WTC11 (cell line): ENCODE measurements at regions not wholly inside any gene's neighbourhood (a gene's known extent, or its start where the extent isn't known, plus 50 kb on each side); places are given as distances from the start of the nearest gene placed in this dataset.

Experiments
- ATAC-seq: fragments of 200-7000 bp; cut with Tn5 transposase; 2 replicates; pipeline ENCODE4 v1.10.0; 2021; ENCODE audit warnings: mild to moderate bottlenecking, moderate library complexity
- CTCF ChIA-PET: fragments of 300-600 bp; sonication (Branson Sonifier 250); formaldehyde crosslinking; loops from one replicate; lab custom pipeline; 2021; ENCODE audit warnings: antibody characterized with exemption; lab: Charles Lee
- POLR2A ChIA-PET: fragments of 350-600 bp; sonication (Branson Sonifier 250); formaldehyde crosslinking; loops from one replicate; lab custom pipeline; 2021; ENCODE audit warnings: antibody characterized with exemption; lab: Charles Lee
- DNase-seq: peaks from one replicate; pipeline ENCODE4 v3.0.0; 2021; ENCODE audit warnings: low spot score
- H3K27ac Mint-ChIP-seq: 2 replicates; pipeline ENCODE4 v1.8.0; 2021; ENCODE audit warnings: mixed read lengths
- H3K27me3 Mint-ChIP-seq: 2 replicates; pipeline ENCODE4 v1.8.0; 2021; ENCODE audit warnings: low read depth, mild to moderate bottlenecking, moderate library complexity, mixed read lengths
- H3K36me3 Mint-ChIP-seq: 2 replicates; pipeline ENCODE4 v1.8.0; 2021; ENCODE audit warnings: mixed read lengths
- H3K4me1 Mint-ChIP-seq: 2 replicates; pipeline ENCODE4 v1.8.0; 2022; ENCODE audit warnings: mixed read lengths
- H3K4me3 Mint-ChIP-seq: 2 replicates; pipeline ENCODE4 v1.8.0; 2021; ENCODE audit warnings: mild to moderate bottlenecking, moderate library complexity, mixed read lengths
- H3K9me3 Mint-ChIP-seq: 2 replicates; pipeline ENCODE4 v1.8.0; 2021; ENCODE audit warnings: mixed read lengths
- ATF1 ChIP-seq: sonication (generic); formaldehyde crosslinking; IDR thresholded peaks from 2 replicates; pipeline ENCODE4 v1.8.1; 2023; ENCODE audit warnings: mild to moderate bottlenecking, moderate library complexity, missing genetic modification reagents
- CDX4 ChIP-seq: fragments of 250-450 bp; sonication (Bioruptor Pico); IDR thresholded peaks from 2 replicates; pipeline ENCODE4 v1.9.0; 2021; ENCODE audit warnings: moderate library complexity, mild to moderate bottlenecking, inconsistent platforms, borderline replicate concordance
- CREM ChIP-seq: sonication (generic); formaldehyde crosslinking; IDR thresholded peaks from 2 replicates; pipeline ENCODE4 v1.8.1; 2022; ENCODE audit warnings: mild to moderate bottlenecking, missing genetic modification reagents, moderate library complexity
- E2F4 ChIP-seq: sonication (generic); formaldehyde crosslinking; IDR thresholded peaks from 2 replicates; pipeline ENCODE4 v1.8.1; 2022; ENCODE audit warnings: low read depth, mild to moderate bottlenecking, moderate library complexity, missing genetic modification reagents, borderline replicate concordance
- FOXK1 ChIP-seq: sonication (generic); formaldehyde crosslinking; IDR thresholded peaks from 2 replicates; pipeline ENCODE4 v1.8.0; 2022; ENCODE audit warnings: mild to moderate bottlenecking, moderate library complexity, missing genetic modification reagents
- GABPB1 ChIP-seq: sonication (generic); formaldehyde crosslinking; IDR thresholded peaks from 2 replicates; pipeline ENCODE4 v1.8.1; 2023; ENCODE audit warnings: mild to moderate bottlenecking, missing genetic modification reagents
- GTF2I ChIP-seq: fragments of 250-450 bp; sonication (Bioruptor Pico); conservative IDR thresholded peaks from 2 replicates; pipeline ENCODE4 v1.4.0; 2021; ENCODE audit warnings: mild to moderate bottlenecking
- JAZF1 ChIP-seq: fragments of 250-450 bp; sonication (Bioruptor Pico); IDR thresholded peaks from 2 replicates; pipeline ENCODE4 v1.9.0; 2021; ENCODE audit warnings: moderate library complexity, mild to moderate bottlenecking, inconsistent platforms
- MAX ChIP-seq: sonication (generic); formaldehyde crosslinking; IDR thresholded peaks from 2 replicates; pipeline ENCODE4 v1.8.0; 2022; ENCODE audit warnings: mild to moderate bottlenecking, missing genetic modification reagents
- MXD4 ChIP-seq: fragments of 250-450 bp; sonication (Bioruptor Pico); IDR thresholded peaks from 2 replicates; pipeline ENCODE4 v1.8.0; 2021; ENCODE audit warnings: mild to moderate bottlenecking, moderate library complexity, borderline replicate concordance
- NR3C1 ChIP-seq: sonication (generic); formaldehyde crosslinking; conservative IDR thresholded peaks from 2 replicates; pipeline ENCODE4 v1.8.1; 2023; ENCODE audit warnings: low read depth, mild to moderate bottlenecking, missing genetic modification reagents
- PRRX2 ChIP-seq: fragments of 250-450 bp; sonication (Bioruptor Pico); IDR thresholded peaks from 2 replicates; pipeline ENCODE4 v1.8.0; 2021; ENCODE audit warnings: mild to moderate bottlenecking
- USF2 ChIP-seq: sonication (generic); formaldehyde crosslinking; IDR thresholded peaks from 2 replicates; pipeline ENCODE4 v1.8.1; 2023; ENCODE audit warnings: mild to moderate bottlenecking, missing genetic modification reagents, moderate library complexity
- ZBTB43 ChIP-seq: sonication (generic); formaldehyde crosslinking; IDR thresholded peaks from 2 replicates; pipeline ENCODE4 v1.8.1; 2023; ENCODE audit warnings: mild to moderate bottlenecking, missing genetic modification reagents
- ZMAT4 ChIP-seq: fragments of 250-450 bp; sonication (Bioruptor Pico); IDR thresholded peaks from 2 replicates; pipeline ENCODE4 v1.9.0; 2021; ENCODE audit warnings: mild to moderate bottlenecking
- ZNF121 ChIP-seq: sonication (generic); formaldehyde crosslinking; IDR thresholded peaks from 2 replicates; pipeline ENCODE4 v1.8.0; 2023; ENCODE audit warnings: missing genetic modification reagents
- ZNF281 ChIP-seq: sonication (generic); formaldehyde crosslinking; IDR thresholded peaks from 2 replicates; pipeline ENCODE4 v1.8.0; 2023; ENCODE audit warnings: mild to moderate bottlenecking, missing genetic modification reagents
- ZNF532 ChIP-seq: fragments of 250-450 bp; sonication (Bioruptor Pico); IDR thresholded peaks from 2 replicates; pipeline ENCODE4 v1.9.0; 2021; ENCODE audit warnings: mild to moderate bottlenecking, borderline replicate concordance

- Mint-ChIP-seq H3K4me1 (peaks cover 5% of the 10 kb centered on the region; the same call in 1 of the 2 replicates), H3K27ac (no peak overlapping the region), H3K27me3 (no peaks in the 10 kb centered on the region), H3K9me3 (no peaks in the 10 kb centered on the region), H3K36me3 (no peaks in the 10 kb centered on the region), H3K4me3 (no peak overlapping the region)
- ATAC-seq, result peak; percentile 48; the same call in 1 of the 2 replicates
- POLR2A ChIA-PET, result no interaction called here
- no peak for TF ChIP-seq USF2
- TF ChIP-seq FOXK1 (CRISPR knock-in tag), result no peak
- TF ChIP-seq GABPB1 (CRISPR knock-in tag), result no peak
- no peak for TF ChIP-seq ZNF121 (CRISPR knock-in tag)
- TF ChIP-seq ZNF532, result no peak
- TF ChIP-seq E2F4 (CRISPR knock-in tag), result no peak
- TF ChIP-seq ZMAT4 (CRISPR knock-in tag), result no peak
- TF ChIP-seq JAZF1 (CRISPR knock-in tag), result no peak
- no peak for TF ChIP-seq MAX (CRISPR knock-in tag)
- no peak for TF ChIP-seq CDX4
- no peak for DNase-seq
- CTCF ChIA-PET, result no interaction called here
These were observed 154.6 kb downstream of the SLC6A15 start for GRCh38 chr12:84757978-84758377.

- ChIA-PET CTCF (no interaction called here), POLR2A (no interaction called here)
- no peak for DNase-seq
- Mint-ChIP-seq H3K9me3 (no peaks in the 10 kb centered on the region), H3K4me1 (peaks cover 5% of the 10 kb centered on the region; the same call in 1 of the 2 replicates), H3K36me3 (no peaks in the 10 kb centered on the region), H3K27me3 (no peaks in the 10 kb centered on the region), H3K4me3 (no peak overlapping the region), H3K27ac (no peak overlapping the region)
- ATAC-seq, result no peak
- TF ChIP-seq CREM, result no peak
- no peak for TF ChIP-seq ZNF121 (CRISPR knock-in tag)
- TF ChIP-seq E2F4 (CRISPR knock-in tag), result no peak
- TF ChIP-seq ZNF281 (CRISPR knock-in tag), result no peak
- TF ChIP-seq MXD4 (CRISPR knock-in tag), result no peak
- no peak for TF ChIP-seq ATF1 (CRISPR knock-in tag)
- no peak for TF ChIP-seq GTF2I
- TF ChIP-seq ZBTB43 (CRISPR knock-in tag), result no peak
- TF ChIP-seq NR3C1 (CRISPR knock-in tag), result no peak
- TF ChIP-seq PRRX2 (CRISPR knock-in tag), result no peak
These were observed 155.6 kb downstream of the SLC6A15 start for GRCh38 chr12:84756961-84757360.
